HCT116 (cell line): ENCODE measurements at regions not wholly inside any gene's neighbourhood (a gene's known extent, or its start where the extent isn't known, plus 50 kb on each side); places are given as distances from the start of the nearest gene placed in this dataset.

Source experiments
- ATAC-seq: fragments of 200-7000 bp; cut with Tn5 transposase; 2 replicates; pipeline ENCODE4 v1.9.1; 2020; ENCODE audit warnings: mild to moderate bottlenecking, moderate library complexity
- BruUV-seq: library from RNA; stranded (reverse); fragments of 400-500 nt; replicated peaks from 2 replicates; lab custom pipeline; 2021; lab: Mats Ljungman, UMichigan
- CTCF ChIA-PET: fragments of 300-600 bp; sonication (Branson Sonifier 250); formaldehyde crosslinking; loops from one replicate; lab custom pipeline; 2021; ENCODE audit warnings: antibody characterized with exemption; lab: Charles Lee
- POLR2A ChIA-PET: fragments of 300-600, 350-600 bp; sonication (Branson Sonifier 250); formaldehyde crosslinking; loops from one replicate; lab custom pipeline; 2021; ENCODE audit warnings: antibody characterized with exemption; lab: Charles Lee
- RAD21 ChIA-PET, 2 experiments: fragments of 300-600 bp; sonication (Branson Sonifier 250); formaldehyde crosslinking; loops; one replicate each; lab custom pipeline; 2023; ENCODE audit warnings: low total read pairs in 2 of 2; ENCODE audit not compliant: uncharacterized antibody in 2 of 2, unreplicated experiment in 2 of 2, low non-redundant PET in 1 of 2; lab: Charles Lee
- DNase-seq: peaks from one replicate; pipeline ENCODE4 v3.0.0-alpha.2; 2010; ENCODE audit warnings: low read depth, low spot score
- H2AFZ ChIP-seq: fragments of 200-600 bp; shearing (Covaris generic), sonication (generic); 2 replicates; pipeline ENCODE4 v1.6.1; 2017; ENCODE audit warnings: low read depth, mixed run types, mixed read lengths, antibody characterized with exemption, low read length; ENCODE audit not compliant: poor library complexity, severe bottlenecking
- H3K27ac ChIP-seq: 2 replicates; pipeline ENCODE4 v1.5.1; 2012; ENCODE audit warnings: low read depth, low read length
- H3K27me3 ChIP-seq: fragments of 200-600 bp; sonication (generic); 2 replicates; pipeline ENCODE4 v1.6.1; 2016; ENCODE audit warnings: mixed run types, low read length, mixed read lengths; ENCODE audit not compliant: insufficient read depth
- H3K36me3 ChIP-seq, 2 experiments: fragments of 200-500 bp in 1 of 2; fragments of 200-600 bp in 1 of 2; sonication (Bioruptor generic) in 1 of 2; sonication (generic) in 1 of 2; 2 replicates each; pipeline versions ENCODE4 v1.5.1 to v1.6.1; 2014 to 2016; ENCODE audit warnings: low read length in 2 of 2, inconsistent platforms in 1 of 2, mixed read lengths in 1 of 2, mixed run types in 1 of 2; ENCODE audit not compliant: insufficient read depth in 2 of 2, control insufficient read depth in 1 of 2
- H3K4me1 ChIP-seq, 2 experiments: fragments of 200-600 bp in 1 of 2; sonication (generic) in 1 of 2; 2 replicates each; pipeline versions ENCODE4 v1.5.1 to v1.6.1; 2012 to 2017; ENCODE audit warnings: low read length in 2 of 2, inconsistent platforms in 1 of 2, mild to moderate bottlenecking in 1 of 2, mixed read lengths in 1 of 2, mixed run types in 1 of 2, moderate library complexity in 1 of 2; ENCODE audit not compliant: insufficient read depth in 2 of 2, control insufficient read depth in 1 of 2
- H3K4me2 ChIP-seq: fragments of 200-600 bp; sonication (generic); 2 replicates; pipeline ENCODE4 v1.6.1; 2017; ENCODE audit warnings: mixed run types, low read length, mixed read lengths
- H3K4me3 ChIP-seq, 2 experiments: fragments of 200-600 bp in 1 of 2; sonication (generic) in 1 of 2; replicated peaks in 1 of 2; 2 replicates each; pipeline ENCODE4 v1.5.1; 2011 to 2016; ENCODE audit warnings: low read length in 2 of 2, control low read depth in 1 of 2, low read depth in 1 of 2, mild to moderate bottlenecking in 1 of 2, mixed read lengths in 1 of 2, mixed run types in 1 of 2
- H3K79me2 ChIP-seq: fragments of 200-600 bp; sonication (generic); 2 replicates; pipeline ENCODE4 v1.6.1; 2017; ENCODE audit warnings: mild to moderate bottlenecking, mixed run types, low read length, moderate library complexity, mixed read lengths; ENCODE audit not compliant: insufficient read depth
- H3K9ac ChIP-seq: fragments of 200-600 bp; sonication (generic); 2 replicates; pipeline ENCODE4 v1.6.1; 2016; ENCODE audit warnings: low read length, mixed read lengths
- H3K9me2 ChIP-seq: fragments of 200-600 bp; sonication (generic), shearing (Covaris generic); 2 replicates; pipeline ENCODE4 v1.6.1; 2017; ENCODE audit warnings: mixed run types, mild to moderate bottlenecking, moderate library complexity; ENCODE audit not compliant: insufficient read depth
- H3K9me3 ChIP-seq, 2 experiments: fragments of 200-500 bp in 1 of 2; fragments of 200-600 bp in 1 of 2; sonication (Bioruptor generic) in 1 of 2; sonication (generic) in 1 of 2; 2 replicates each; pipeline ENCODE4 v1.6.1; 2014 to 2017; ENCODE audit warnings: low read length in 2 of 2, mixed read lengths in 2 of 2, inconsistent platforms in 1 of 2, low read depth in 1 of 2, mild to moderate bottlenecking in 1 of 2, mixed run types in 1 of 2, moderate library complexity in 1 of 2; ENCODE audit not compliant: control insufficient read depth in 1 of 2, insufficient read depth in 1 of 2
- H4K20me1 ChIP-seq: fragments of 200-600 bp; sonication (generic), shearing (Covaris generic); 2 replicates; pipeline ENCODE4 v1.6.1; 2017; ENCODE audit warnings: mixed run types, mild to moderate bottlenecking, moderate library complexity; ENCODE audit not compliant: insufficient read depth
- ATF3 ChIP-seq: IDR thresholded peaks from 2 replicates; pipeline ENCODE4 v1.6.1; 2012
- EGR1 ChIP-seq: IDR thresholded peaks from 2 replicates; pipeline ENCODE4 v1.6.1; 2012; ENCODE audit warnings: low read depth
- EZH2phosphoT487 ChIP-seq: fragments of 200-600 bp; IDR thresholded peaks from 2 replicates; pipeline ENCODE4 v1.6.1; 2018; ENCODE audit warnings: antibody characterized with exemption, borderline replicate concordance
- JUND ChIP-seq: IDR thresholded peaks from 2 replicates; pipeline ENCODE4 v1.6.1; 2012
- POLR2AphosphoS5 ChIP-seq: IDR thresholded peaks from 2 replicates; pipeline ENCODE4 v1.6.1; 2011; ENCODE audit warnings: mild to moderate bottlenecking, low read depth, low read length, moderate library complexity
- RAD21 ChIP-seq: IDR thresholded peaks from 2 replicates; pipeline ENCODE4 v1.6.1; 2012; ENCODE audit warnings: low read depth, mild to moderate bottlenecking
- REST ChIP-seq: IDR thresholded peaks from 2 replicates; pipeline ENCODE4 v1.6.1; 2012; ENCODE audit warnings: low read depth
- SP1 ChIP-seq: IDR thresholded peaks from 2 replicates; pipeline ENCODE4 v1.6.1; 2012; ENCODE audit warnings: low read depth
- SRF ChIP-seq: IDR thresholded peaks from 2 replicates; pipeline ENCODE4 v1.6.1; 2012; ENCODE audit warnings: low read depth
- TCF7L2 ChIP-seq: IDR thresholded peaks from 2 replicates; pipeline ENCODE4 v1.7.0; 2011; ENCODE audit warnings: borderline replicate concordance, inconsistent platforms; ENCODE audit not compliant: insufficient read depth, insufficient read length; ENCODE audit errors: extremely low read depth
- YY1 ChIP-seq: IDR thresholded peaks from 2 replicates; pipeline ENCODE4 v1.6.1; 2011; ENCODE audit warnings: low read length, low read depth, moderate library complexity, mild to moderate bottlenecking; ENCODE audit not compliant: insufficient replicate concordance; ENCODE audit errors: extremely low read depth
- ZBTB33 ChIP-seq: IDR thresholded peaks from 2 replicates; pipeline ENCODE4 v1.6.1; 2011; ENCODE audit warnings: mild to moderate bottlenecking, low read length, moderate library complexity; ENCODE audit not compliant: insufficient replicate concordance; ENCODE audit errors: extremely low read depth
- ZFX ChIP-seq: fragments of 450-650 bp; IDR thresholded peaks from 2 replicates; pipeline ENCODE4 v1.6.1; 2017
- intact Hi-C: fragments of 100-400 bp; cut with micrococcal nuclease; formaldehyde crosslinking; loops from 2 replicates; pipeline ENCODE4 v1.10.0; 2022

GRCh38 chr1:206419250-206419649, 51.0 kb upstream of the IKBKE start:
- CTCF ChIA-PET: no interaction called here
- Histone ChIP-seq H3K27me3 (no peaks in the 10 kb centered on the region), H3K9me3 (no peaks in the 10 kb centered on the region), H3K9me2 (no peaks in the 10 kb centered on the region), H2AFZ (no peak overlapping the region), H3K9ac (no peak overlapping the region), H4K20me1 (no peaks in the 10 kb centered on the region), H3K4me3 (no peak overlapping the region), H3K27ac (no peak overlapping the region), H3K36me3 (peaks cover 0 to 2% of the 10 kb centered on the region in 2 experiments; a peak in 1 of 4 replicates), H3K4me1 (peaks cover 6 to 21% of the 10 kb centered on the region in 2 experiments; a peak in 3 of 4 replicates), H3K4me2 (peak overlapping the region; percentile 34), H3K79me2 (no peaks in the 10 kb centered on the region)
- peak; percentile 62 for ATAC-seq
- no TSS peak for BruUV-seq
- TF ChIP-seq SP1 (peak; percentile 21; the same call in 1 of the 2 replicates), ZBTB33 (no peak), EZH2phosphoT487 (no peak), POLR2AphosphoS5 (no peak), EGR1 (no peak), ZFX (no peak), JUND (no peak), RAD21 (0 out of 2 replicates have a peak, but pooled peaks have one; percentile 4), REST (no peak), YY1 (no peak), TCF7L2 (no peak), ATF3 (no peak), SRF (no peak)
- POLR2A ChIA-PET: no interaction called here
- RAD21 ChIA-PET: no interaction called here
- no peak for DNase-seq
- intact Hi-C loops: no loop called here
